ENCODE measurements at regions not wholly inside any gene's neighbourhood (a gene's known extent, or its start where the extent isn't known, plus 50 kb on each side); places are given as distances from the start of the nearest gene placed in this dataset.

DNA sequence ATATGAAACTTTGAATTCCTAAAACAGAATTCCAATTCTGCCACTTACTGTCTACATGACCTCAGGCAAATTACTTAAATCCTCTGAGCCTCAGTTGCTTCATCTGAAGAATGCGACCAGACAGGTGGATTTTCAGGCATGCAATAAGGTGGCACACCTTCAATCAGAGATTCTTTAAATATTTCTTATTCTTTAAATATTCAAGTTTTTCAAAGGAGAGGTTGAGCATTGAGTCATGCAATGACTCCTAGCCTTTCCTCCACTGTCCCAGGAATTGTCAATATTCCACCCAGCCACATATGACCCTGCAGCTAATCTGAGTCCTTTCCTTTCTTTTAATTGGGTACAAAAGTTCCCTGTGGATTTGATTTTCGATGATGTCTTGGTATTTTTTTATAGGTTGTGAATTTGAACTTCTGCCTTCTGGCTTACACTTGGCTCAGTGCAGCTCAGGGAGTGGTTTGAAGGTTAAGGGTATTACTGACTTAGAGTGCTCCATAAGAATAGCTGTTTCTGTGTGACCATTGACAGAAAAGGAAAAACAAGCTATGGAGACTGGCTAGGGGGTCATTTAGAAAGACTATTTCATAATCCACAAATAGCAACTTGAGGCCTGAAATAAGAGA lies 52.2 kb upstream of the PRDX6 start:
- Histone ChIP-seq H3K4me3 (no peak overlapping the region), H3K9ac (ENCODE audit: insufficient read depth in 1 of 2, low read depth in 2 of 2, low read length in 2 of 2) (no peak overlapping the region), H3K9me1 (ENCODE audit: control insufficient read depth, insufficient read depth, low read length) (no peaks in the 10 kb centered on the region), H3K4me2 (ENCODE audit: insufficient read depth, low read length) (no peak overlapping the region), H3K27ac (ENCODE audit: extremely low read depth, low read depth, low read length) (no peak overlapping the region), H3K4me1 (replicated peaks in 1 of 2; ENCODE audit: control insufficient read depth in 2 of 2, insufficient read depth in 2 of 2, low read length in 2 of 2) (peaks cover 18 to 73% of the 10 kb centered on the region in 2 experiments; a peak in 4 of 5 replicates), H3K36me3 (ENCODE audit: control insufficient read depth, insufficient read depth, low read length) (no peaks in the 10 kb centered on the region), H2AFZ (ENCODE audit: low read depth, low read length) (no peak overlapping the region; the same call in 1 of the 2 replicates), H4K20me1 (replicated peaks; ENCODE audit: control insufficient read depth, insufficient read depth, low read length) (no peaks in the 10 kb centered on the region), H3K27me3 (ENCODE audit: control insufficient read depth in 2 of 2, insufficient read depth in 2 of 2, low read length in 2 of 2) (no peaks in the 10 kb centered on the region), H3K79me2 (ENCODE audit: control insufficient read depth, insufficient read depth, low read length) (no peaks in the 10 kb centered on the region), H3K9me3 (replicated peaks; ENCODE audit: control insufficient read depth, insufficient read depth, low read depth, low read length) (no peaks in the 10 kb centered on the region)
- WGBS (ENCODE audit: insufficient coverage, low coverage, missing lambda C conversion rate) = 60% methylated on average over 2 of the region's 2 CpGs
- POLR2A ChIA-PET = interaction anchor here (0.6 to 1.7 kb wide), 6 partner anchors 8 to 443 kb away, joined by 3 to 6 read pairs (median 3); partner anchors contain the start of genes GAS5, PRDX6 and ZBTB37
- TF ChIP-seq ZNF146 (CRISPR knock-in tag; IDR thresholded peaks at IDR 0.05; ENCODE audit: unreplicated experiment) (no peak), ZNF77 (CRISPR knock-in tag; IDR thresholded peaks at IDR 0.05) (no peak), CBX5 (IDR thresholded peaks at IDR 0.05; ENCODE audit: borderline replicate concordance, low read depth) (no peak), STAG1 (CRISPR knock-in tag; IDR thresholded peaks at IDR 0.05; ENCODE audit: borderline replicate concordance) (no peak), ERF (CRISPR knock-in tag; IDR thresholded peaks at IDR 0.05) (no peak), JUND (IDR thresholded peaks at IDR 0.05; ENCODE audit: borderline replicate concordance, low read depth, low read length) (no peak), JUND (tag; IDR thresholded peaks at IDR 0.05; ENCODE audit: borderline replicate concordance, low read depth, low read length) (no peak)
- TF ChIP-seq, protein P1, sequence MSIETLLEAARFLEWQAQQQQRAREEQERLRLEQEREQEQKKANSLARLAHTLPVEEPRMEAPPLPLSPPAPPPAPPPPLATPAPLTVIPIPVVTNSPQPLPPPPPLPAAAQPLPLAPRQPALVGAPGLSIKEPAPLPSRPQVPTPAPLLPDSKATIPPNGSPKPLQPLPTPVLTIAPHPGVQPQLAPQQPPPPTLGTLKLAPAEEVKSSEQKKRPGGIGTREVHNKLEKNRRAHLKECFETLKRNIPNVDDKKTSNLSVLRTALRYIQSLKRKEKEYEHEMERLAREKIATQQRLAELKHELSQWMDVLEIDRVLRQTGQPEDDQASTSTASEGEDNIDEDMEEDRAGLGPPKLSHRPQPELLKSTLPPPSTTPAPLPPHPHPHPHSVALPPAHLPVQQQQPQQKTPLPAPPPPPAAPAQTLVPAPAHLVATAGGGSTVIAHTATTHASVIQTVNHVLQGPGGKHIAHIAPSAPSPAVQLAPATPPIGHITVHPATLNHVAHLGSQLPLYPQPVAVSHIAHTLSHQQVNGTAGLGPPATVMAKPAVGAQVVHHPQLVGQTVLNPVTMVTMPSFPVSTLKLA (conservative IDR thresholded peaks at IDR 0.05) = no peak
- TF ChIP-seq, protein P2, sequence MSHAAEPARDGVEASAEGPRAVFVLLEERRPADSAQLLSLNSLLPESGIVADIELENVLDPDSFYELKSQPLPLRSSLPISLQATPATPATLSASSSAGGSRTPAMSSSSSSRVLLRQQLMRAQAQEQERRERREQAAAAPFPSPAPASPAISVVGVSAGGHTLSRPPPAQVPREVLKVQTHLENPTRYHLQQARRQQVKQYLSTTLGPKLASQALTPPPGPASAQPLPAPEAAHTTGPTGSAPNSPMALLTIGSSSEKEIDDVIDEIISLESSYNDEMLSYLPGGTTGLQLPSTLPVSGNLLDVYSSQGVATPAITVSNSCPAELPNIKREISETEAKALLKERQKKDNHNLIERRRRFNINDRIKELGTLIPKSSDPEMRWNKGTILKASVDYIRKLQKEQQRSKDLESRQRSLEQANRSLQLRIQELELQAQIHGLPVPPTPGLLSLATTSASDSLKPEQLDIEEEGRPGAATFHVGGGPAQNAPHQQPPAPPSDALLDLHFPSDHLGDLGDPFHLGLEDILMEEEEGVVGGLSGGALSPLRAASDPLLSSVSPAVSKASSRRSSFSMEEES (CRISPR knock-in tag; IDR thresholded peaks at IDR 0.05) = no peak
- intact Hi-C loops (cut with micrococcal nuclease) (loop anchor here (5.0 kb wide), 4 partner anchors 158 to 1317 kb away; no protein-coding TSS in a partner anchor), in situ Hi-C loops (cut with MboI) (no loop called here)
- CTCF ChIA-PET (ENCODE audit: low intra/inter-chr PET ratio) = no interaction called here
- no peak for ATAC-seq
- no TSS peak for BruUV-seq (replicated peaks)
- DNase-seq (ENCODE audit: extremely low read depth in 1 of 4, low spot score in 3 of 4) = no peak
- FAIRE-seq = no peak
